HL-60 (cell line): ENCODE measurements at regions not wholly inside any gene's neighbourhood (a gene's known extent, or its start where the extent isn't known, plus 50 kb on each side); places are given as distances from the start of the nearest gene placed in this dataset.

Experiments
- DNase-seq, 2 experiments: peaks; one replicate each; pipeline ENCODE4 v3.0.0-alpha.2; 2010 to 2020; ENCODE audit warnings: low read depth in 1 of 2, low spot score in 1 of 2
- H3K27ac ChIP-seq: fragments of 250-450 bp; sonication (Bioruptor Pico); replicated peaks from 2 replicates; pipeline ENCODE4 v1.5.1; 2020; ENCODE audit warnings: mild to moderate bottlenecking, moderate library complexity
- H3K27me3 ChIP-seq: fragments of 250-450 bp; sonication (Bioruptor Pico); 2 replicates; pipeline ENCODE4 v1.5.1; 2021; ENCODE audit warnings: mild to moderate bottlenecking, moderate library complexity; ENCODE audit not compliant: insufficient read depth, poor library complexity, severe bottlenecking
- H3K4me3 ChIP-seq: replicated peaks from 2 replicates; pipeline ENCODE4 v1.5.1; 2011; ENCODE audit warnings: mild to moderate bottlenecking, control low read depth, low read length; ENCODE audit not compliant: insufficient read depth
- GABPA ChIP-seq: IDR thresholded peaks from 2 replicates; pipeline ENCODE4 v1.6.1; 2012; ENCODE audit warnings: low read depth
- POLR2AphosphoS5 ChIP-seq: IDR thresholded peaks from 2 replicates; pipeline ENCODE4 v1.6.1; 2012; ENCODE audit warnings: low read depth
- SPI1 ChIP-seq: IDR thresholded peaks from 2 replicates; pipeline ENCODE4 v1.6.1; 2012; ENCODE audit warnings: low read depth, mild to moderate bottlenecking, borderline replicate concordance
- TF ChIP-seq, protein P1 (sequence below): IDR thresholded peaks from 2 replicates; pipeline ENCODE4 v1.6.1; 2012; ENCODE audit warnings: low read depth; ENCODE audit not compliant: insufficient replicate concordance
- TF ChIP-seq, protein P2 (sequence below): IDR thresholded peaks from one replicate; pipeline ENCODE4 v1.5.1; 2011; ENCODE audit warnings: low read length, control low read depth, inconsistent platforms; ENCODE audit not compliant: insufficient read depth

- TF ChIP-seq, protein P1, sequence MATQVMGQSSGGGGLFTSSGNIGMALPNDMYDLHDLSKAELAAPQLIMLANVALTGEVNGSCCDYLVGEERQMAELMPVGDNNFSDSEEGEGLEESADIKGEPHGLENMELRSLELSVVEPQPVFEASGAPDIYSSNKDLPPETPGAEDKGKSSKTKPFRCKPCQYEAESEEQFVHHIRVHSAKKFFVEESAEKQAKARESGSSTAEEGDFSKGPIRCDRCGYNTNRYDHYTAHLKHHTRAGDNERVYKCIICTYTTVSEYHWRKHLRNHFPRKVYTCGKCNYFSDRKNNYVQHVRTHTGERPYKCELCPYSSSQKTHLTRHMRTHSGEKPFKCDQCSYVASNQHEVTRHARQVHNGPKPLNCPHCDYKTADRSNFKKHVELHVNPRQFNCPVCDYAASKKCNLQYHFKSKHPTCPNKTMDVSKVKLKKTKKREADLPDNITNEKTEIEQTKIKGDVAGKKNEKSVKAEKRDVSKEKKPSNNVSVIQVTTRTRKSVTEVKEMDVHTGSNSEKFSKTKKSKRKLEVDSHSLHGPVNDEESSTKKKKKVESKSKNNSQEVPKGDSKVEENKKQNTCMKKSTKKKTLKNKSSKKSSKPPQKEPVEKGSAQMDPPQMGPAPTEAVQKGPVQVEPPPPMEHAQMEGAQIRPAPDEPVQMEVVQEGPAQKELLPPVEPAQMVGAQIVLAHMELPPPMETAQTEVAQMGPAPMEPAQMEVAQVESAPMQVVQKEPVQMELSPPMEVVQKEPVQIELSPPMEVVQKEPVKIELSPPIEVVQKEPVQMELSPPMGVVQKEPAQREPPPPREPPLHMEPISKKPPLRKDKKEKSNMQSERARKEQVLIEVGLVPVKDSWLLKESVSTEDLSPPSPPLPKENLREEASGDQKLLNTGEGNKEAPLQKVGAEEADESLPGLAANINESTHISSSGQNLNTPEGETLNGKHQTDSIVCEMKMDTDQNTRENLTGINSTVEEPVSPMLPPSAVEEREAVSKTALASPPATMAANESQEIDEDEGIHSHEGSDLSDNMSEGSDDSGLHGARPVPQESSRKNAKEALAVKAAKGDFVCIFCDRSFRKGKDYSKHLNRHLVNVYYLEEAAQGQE: no peak
- TF ChIP-seq, protein P2, sequence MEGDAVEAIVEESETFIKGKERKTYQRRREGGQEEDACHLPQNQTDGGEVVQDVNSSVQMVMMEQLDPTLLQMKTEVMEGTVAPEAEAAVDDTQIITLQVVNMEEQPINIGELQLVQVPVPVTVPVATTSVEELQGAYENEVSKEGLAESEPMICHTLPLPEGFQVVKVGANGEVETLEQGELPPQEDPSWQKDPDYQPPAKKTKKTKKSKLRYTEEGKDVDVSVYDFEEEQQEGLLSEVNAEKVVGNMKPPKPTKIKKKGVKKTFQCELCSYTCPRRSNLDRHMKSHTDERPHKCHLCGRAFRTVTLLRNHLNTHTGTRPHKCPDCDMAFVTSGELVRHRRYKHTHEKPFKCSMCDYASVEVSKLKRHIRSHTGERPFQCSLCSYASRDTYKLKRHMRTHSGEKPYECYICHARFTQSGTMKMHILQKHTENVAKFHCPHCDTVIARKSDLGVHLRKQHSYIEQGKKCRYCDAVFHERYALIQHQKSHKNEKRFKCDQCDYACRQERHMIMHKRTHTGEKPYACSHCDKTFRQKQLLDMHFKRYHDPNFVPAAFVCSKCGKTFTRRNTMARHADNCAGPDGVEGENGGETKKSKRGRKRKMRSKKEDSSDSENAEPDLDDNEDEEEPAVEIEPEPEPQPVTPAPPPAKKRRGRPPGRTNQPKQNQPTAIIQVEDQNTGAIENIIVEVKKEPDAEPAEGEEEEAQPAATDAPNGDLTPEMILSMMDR: no peak
- no peak for TF ChIP-seq GABPA
- DNase-seq: no peak
- Histone ChIP-seq H3K4me3 (no peak overlapping the region), H3K27me3 (peaks cover 2% of the 10 kb centered on the region), H3K27ac (no peak overlapping the region)
Measured at GRCh38 chr1:5619469-5619868, 372.8 kb downstream of the NPHP4 start.

- Histone ChIP-seq H3K27ac (no peak overlapping the region), H3K4me3 (no peak overlapping the region), H3K27me3 (no peaks in the 10 kb centered on the region)
- no peak for DNase-seq
- TF ChIP-seq, protein P2: no peak
- TF ChIP-seq GABPA (no peak), POLR2AphosphoS5 (no peak), SPI1 (no peak)
- TF ChIP-seq, protein P1: no peak
Measured at GRCh38 chr1:5617546-5617945, 374.7 kb downstream of the NPHP4 start.

GRCh38 chr1:5617179-5617520 is 375.1 kb downstream of the NPHP4 start:
- DNase-seq: no peak
- no peak overlapping the region for H3K27ac ChIP-seq
- TF ChIP-seq SPI1 (no peak), POLR2AphosphoS5 (no peak), GABPA (no peak)
- TF ChIP-seq, protein P2: no peak
- TF ChIP-seq, protein P1: no peak
- H3K27me3 ChIP-seq: no peaks in the 10 kb centered on the region
- no peak overlapping the region for H3K4me3 ChIP-seq
